ENCODE measurements at regions not wholly inside any gene's neighbourhood (a gene's known extent, or its start where the extent isn't known, plus 50 kb on each side); places are given as distances from the start of the nearest gene placed in this dataset.

DNA sequence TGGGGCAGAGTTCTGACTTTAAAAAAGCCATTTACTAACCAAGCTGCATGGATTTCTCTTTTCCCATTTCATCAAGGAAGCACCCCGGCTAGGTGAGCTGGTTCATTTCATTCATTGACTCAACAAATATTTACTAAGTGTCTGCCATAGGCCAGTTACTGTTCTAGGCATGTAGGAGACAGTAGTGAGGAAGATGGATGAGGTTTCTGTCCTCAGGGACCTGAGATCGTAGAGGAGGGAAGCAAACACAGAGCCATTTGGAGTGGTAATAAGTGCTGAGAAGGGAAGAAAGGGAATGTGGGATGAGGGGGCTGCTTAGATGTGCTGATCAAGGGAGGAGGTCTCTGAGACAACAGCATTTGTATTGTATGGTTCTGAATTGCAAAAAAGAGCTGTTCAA, 120.4 kb downstream of the C9orf152 start:
- H3K4me3 ChIP-seq (ENCODE audit: low read depth, low read length): no peak overlapping the region
- no peaks in the 10 kb centered on the region for H3K36me3 ChIP-seq (ENCODE audit: control insufficient read depth, insufficient read depth, low read length)
- no peak for DNase-seq (ENCODE audit: low read depth)
- no peak for TF ChIP-seq CTCF (IDR thresholded peaks at IDR 0.05; ENCODE audit: insufficient read depth, low read length, poor library complexity, severe bottlenecking)
- no peaks in the 10 kb centered on the region for H3K27me3 ChIP-seq (ENCODE audit: control insufficient read depth, insufficient read depth, low read length)

DNA sequence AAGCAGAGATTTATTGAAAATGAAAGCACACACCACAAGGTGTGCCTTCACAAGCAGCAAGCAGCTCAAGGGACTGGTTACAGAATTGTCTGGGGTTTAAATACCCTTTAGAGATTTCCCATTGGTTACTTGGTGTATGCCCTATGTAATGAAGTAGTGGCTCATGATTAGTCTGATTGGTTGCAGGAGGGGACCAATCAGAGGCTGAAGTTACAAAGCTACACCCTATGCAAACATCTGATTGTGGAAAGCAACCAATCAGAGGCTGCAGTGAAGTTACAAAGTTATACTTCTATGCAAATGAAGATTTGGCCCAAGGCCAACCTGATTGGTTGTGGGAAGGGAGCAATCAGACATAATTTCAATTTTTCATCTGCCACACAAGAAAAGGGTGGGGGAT, 119.9 kb downstream of the C9orf152 start:
- H3K27me3 ChIP-seq (ENCODE audit: control insufficient read depth, insufficient read depth, low read length): no peaks in the 10 kb centered on the region
- no peaks in the 10 kb centered on the region for H3K36me3 ChIP-seq (ENCODE audit: control insufficient read depth, insufficient read depth, low read length)
- no peak overlapping the region for H3K4me3 ChIP-seq (ENCODE audit: low read depth, low read length)
- DNase-seq (ENCODE audit: low read depth): no peak
- no peak for TF ChIP-seq CTCF (IDR thresholded peaks at IDR 0.05; ENCODE audit: insufficient read depth, low read length, poor library complexity, severe bottlenecking)

- TF ChIP-seq CTCF (IDR thresholded peaks at IDR 0.05; ENCODE audit: insufficient read depth, low read length, poor library complexity, severe bottlenecking): no peak
- no peak for DNase-seq (ENCODE audit: low read depth)
- no peaks in the 10 kb centered on the region for H3K27me3 ChIP-seq (ENCODE audit: control insufficient read depth, insufficient read depth, low read length)
- H3K4me3 ChIP-seq (ENCODE audit: low read depth, low read length): no peak overlapping the region
- H3K36me3 ChIP-seq (ENCODE audit: control insufficient read depth, insufficient read depth, low read length): no peaks in the 10 kb centered on the region
These were observed 118.1 kb downstream of the C9orf152 start for GRCh38 chr9:110089681-110090370.

GRCh38 chr9:110092792-110093191, 115.2 kb downstream of the C9orf152 start:
- DNase-seq (ENCODE audit: low read depth): no peak
- no peak for TF ChIP-seq CTCF (IDR thresholded peaks at IDR 0.05; ENCODE audit: insufficient read depth, low read length, poor library complexity, severe bottlenecking)
- no peak overlapping the region for H3K4me3 ChIP-seq (ENCODE audit: low read depth, low read length)
- no peaks in the 10 kb centered on the region for H3K36me3 ChIP-seq (ENCODE audit: control insufficient read depth, insufficient read depth, low read length)
- H3K27me3 ChIP-seq (ENCODE audit: control insufficient read depth, insufficient read depth, low read length): no peaks in the 10 kb centered on the region

- no peak overlapping the region for H3K4me3 ChIP-seq (ENCODE audit: low read depth, low read length)
- no peak for TF ChIP-seq CTCF (IDR thresholded peaks at IDR 0.05; ENCODE audit: insufficient read depth, low read length, poor library complexity, severe bottlenecking)
- no peak for DNase-seq (ENCODE audit: low read depth)
- H3K36me3 ChIP-seq (ENCODE audit: control insufficient read depth, insufficient read depth, low read length): no peaks in the 10 kb centered on the region
- no peaks in the 10 kb centered on the region for H3K27me3 ChIP-seq (ENCODE audit: control insufficient read depth, insufficient read depth, low read length)
These were observed 114.5 kb downstream of the C9orf152 start for GRCh38 chr9:110093417-110093816.

- H3K36me3 ChIP-seq (ENCODE audit: control insufficient read depth, insufficient read depth, low read length): no peaks in the 10 kb centered on the region
- TF ChIP-seq CTCF (IDR thresholded peaks at IDR 0.05; ENCODE audit: insufficient read depth, low read length, poor library complexity, severe bottlenecking): no peak
These were observed 114.1 kb downstream of the C9orf152 start for GRCh38 chr9:110093871-110094270.

More at GRCh38 chr9:110093871-110094270, 114.1 kb downstream of the C9orf152 start:
- DNase-seq (ENCODE audit: low read depth): no peak
- Histone ChIP-seq H3K4me3 (ENCODE audit: low read depth, low read length) (no peak overlapping the region), H3K27me3 (ENCODE audit: control insufficient read depth, insufficient read depth, low read length) (no peaks in the 10 kb centered on the region)
